ENCODE measurements at regions not wholly inside any gene's neighbourhood (a gene's known extent, or its start where the extent isn't known, plus 50 kb on each side); places are given as distances from the start of the nearest gene placed in this dataset.

DNA sequence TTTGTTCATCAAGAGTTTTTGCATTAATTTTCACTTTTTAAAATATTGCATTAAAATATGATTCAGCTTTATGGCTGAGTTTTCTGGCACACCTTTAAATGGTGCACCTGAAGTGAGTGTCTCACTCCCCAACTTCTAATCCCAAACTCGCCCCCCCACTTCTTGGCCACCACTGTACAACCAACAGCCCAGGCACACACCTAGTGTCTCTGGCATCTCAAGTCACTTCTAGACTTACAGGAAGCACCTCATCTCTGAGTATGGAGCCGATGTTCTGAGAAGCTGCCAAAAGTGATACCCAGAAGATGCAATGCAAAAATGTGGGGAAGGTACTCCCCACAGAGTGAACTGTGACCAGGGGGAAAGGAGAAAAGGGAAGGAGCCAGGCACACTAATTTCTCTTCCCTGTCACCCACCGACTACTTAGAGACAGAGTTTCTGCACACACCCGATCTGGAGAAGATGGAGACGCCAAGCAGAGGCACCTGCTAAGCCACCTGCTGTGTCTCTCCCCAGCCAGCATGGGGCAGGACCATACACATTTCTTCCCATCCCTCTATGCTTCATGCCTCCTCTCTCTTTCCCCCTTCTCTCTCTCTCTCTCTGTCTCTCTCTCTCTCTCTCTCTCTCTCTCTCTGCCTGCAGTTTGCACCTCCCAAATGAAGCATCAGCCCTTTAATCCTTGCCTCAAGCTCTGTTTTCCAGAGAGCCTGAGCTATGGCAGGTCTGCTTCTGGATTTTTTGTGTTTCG, 155.3 kb upstream of the ZNF507 start:
- TF ChIP-seq RAD21 (IDR thresholded peaks at IDR 0.05 in 1 of 2, conservative IDR thresholded peaks at IDR 0.05 in 1 of 2; ENCODE audit: low read depth in 2 of 2, low read length in 2 of 2) (no peak), CTCF (IDR thresholded peaks at IDR 0.05; ENCODE audit: control extremely low read depth in 1 of 3, insufficient read depth in 1 of 3, low read depth in 1 of 3, low read length in 3 of 3) (no peak), SP2 (IDR thresholded peaks at IDR 0.05; ENCODE audit: low read length) (no peak), CEBPB (IDR thresholded peaks at IDR 0.05; ENCODE audit: low read depth, low read length) (no peak), POLR2AphosphoS5 (IDR thresholded peaks at IDR 0.05; ENCODE audit: low read depth, low read length) (no peak), POLR2A (IDR thresholded peaks at IDR 0.05; ENCODE audit: control extremely low read depth in 1 of 2, low read depth in 2 of 2, low read length in 2 of 2) (no peak), RFX5 (IDR thresholded peaks at IDR 0.05; ENCODE audit: borderline replicate concordance, low read depth, low read length) (no peak), SP1 (IDR thresholded peaks at IDR 0.05; ENCODE audit: low read depth, low read length) (no peak), RNF2 (IDR thresholded peaks at IDR 0.05; ENCODE audit: borderline replicate concordance, low read depth, low read length, missing control alignments, poor library complexity, severe bottlenecking) (no peak)
